Activated CD4-positive, alpha-beta memory T cell treated with anti-CD3 and anti-CD28 coated beads, Interleukin-2, amount 10 ng/mL, durations not matched to agents 7 days and 5 days (primary cell): ENCODE measurements at regions not wholly inside any gene's neighbourhood (a gene's known extent, or its start where the extent isn't known, plus 50 kb on each side); places are given as distances from the start of the nearest gene placed in this dataset.
"Not testable (repeated sequence)": the region's sequence is repeated elsewhere in the genome, so short reads cannot be mapped to it uniquely, and the experiment has no call there.

ENCODE experiments used
- CTCF ChIA-PET: fragments of 350-600 bp; sonication (Branson Sonifier 250); formaldehyde crosslinking; loops from one replicate; lab custom pipeline; 2021; ENCODE audit warnings: antibody characterized with exemption, inconsistent platforms; lab: Charles Lee
- POLR2A ChIA-PET: fragments of 350-600 bp; sonication (Branson Sonifier 250); formaldehyde crosslinking; loops from one replicate; lab custom pipeline; 2021; ENCODE audit warnings: antibody characterized with exemption; lab: Charles Lee
- DNase-seq: peaks from one replicate; pipeline ENCODE4 v3.0.0-alpha.2; 2020
- H3K27ac Mint-ChIP-seq: one replicate; pipeline ENCODE4 v1.8.0; 2021; ENCODE audit warnings: mild to moderate bottlenecking, mixed read lengths
- H3K27me3 Mint-ChIP-seq: one replicate; pipeline ENCODE4 v1.8.0; 2021; ENCODE audit warnings: mixed read lengths
- H3K36me3 Mint-ChIP-seq: one replicate; pipeline ENCODE4 v1.8.0; 2021; ENCODE audit warnings: low read depth, mixed read lengths
- H3K4me1 Mint-ChIP-seq: one replicate; pipeline ENCODE4 v1.8.0; 2021; ENCODE audit warnings: mixed read lengths
- H3K4me3 Mint-ChIP-seq: one replicate; pipeline ENCODE4 v1.8.0; 2021; ENCODE audit warnings: mild to moderate bottlenecking, mixed read lengths
- H3K9me3 Mint-ChIP-seq: one replicate; pipeline ENCODE4 v1.8.0; 2021; ENCODE audit warnings: mixed read lengths

DNA sequence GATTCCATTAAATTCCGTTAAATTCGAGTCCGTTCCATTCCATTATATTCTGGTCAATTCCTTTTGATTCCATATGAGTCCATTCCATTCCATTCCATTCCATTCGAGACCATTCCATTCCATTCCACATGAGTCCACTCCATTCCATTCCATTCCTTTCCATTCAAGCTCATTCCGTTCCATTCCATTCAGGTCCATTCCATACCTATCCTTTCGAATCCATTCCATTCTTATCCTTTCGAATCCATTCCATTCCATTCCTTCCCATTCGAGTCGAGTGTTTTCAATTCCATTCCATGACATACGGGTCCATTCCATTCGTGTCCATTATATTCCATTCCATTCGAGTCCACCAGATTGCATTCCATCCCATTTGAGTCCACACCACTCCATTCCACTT, 1127.4 kb downstream of the RPIA start:
- ChIA-PET POLR2A (no interaction called here), CTCF (no interaction called here)
- no peak overlapping the region for H3K27ac Mint-ChIP-seq
- peaks cover 62% of the 10 kb centered on the region for H3K36me3 Mint-ChIP-seq
- DNase-seq: no peak
- H3K27me3 Mint-ChIP-seq: no peaks in the 10 kb centered on the region
- H3K4me1 Mint-ChIP-seq: no peaks in the 10 kb centered on the region
- no peak overlapping the region for H3K4me3 Mint-ChIP-seq
- peaks cover 82% of the 10 kb centered on the region for H3K9me3 Mint-ChIP-seq

- H3K9me3 Mint-ChIP-seq: peaks cover 81% of the 10 kb centered on the region
- CTCF ChIA-PET: no interaction called here
- no peak for DNase-seq
- POLR2A ChIA-PET: no interaction called here
- no peak overlapping the region for H3K4me3 Mint-ChIP-seq
- H3K27ac Mint-ChIP-seq: no peak overlapping the region
- H3K36me3 Mint-ChIP-seq: peaks cover 53% of the 10 kb centered on the region
- H3K4me1 Mint-ChIP-seq: no peaks in the 10 kb centered on the region
- no peaks in the 10 kb centered on the region for H3K27me3 Mint-ChIP-seq
Observed at GRCh38 chr2:89819809-89820208, 1128.3 kb downstream of the RPIA start.

DNA sequence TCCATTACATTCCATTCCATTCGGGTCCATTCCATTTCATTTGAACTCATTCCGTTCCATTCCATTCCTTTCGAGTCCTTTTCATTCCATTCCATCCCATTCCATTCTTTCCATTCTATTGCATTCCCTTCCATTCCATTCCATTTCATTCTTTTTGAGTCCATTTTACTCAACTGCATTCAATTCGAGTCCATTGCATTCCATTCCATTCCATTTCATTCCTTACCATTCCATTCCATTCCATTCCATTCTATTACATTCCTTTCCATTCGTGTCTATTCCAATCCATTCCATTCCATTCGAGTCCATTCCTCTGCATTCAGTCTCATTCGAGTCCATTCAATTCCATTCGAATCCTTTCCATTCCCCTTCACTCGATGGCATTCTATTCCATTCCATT, 1128.8 kb downstream of the RPIA start:
- peaks cover 82% of the 10 kb centered on the region for H3K9me3 Mint-ChIP-seq
- H3K4me1 Mint-ChIP-seq: no peaks in the 10 kb centered on the region
- no peak for DNase-seq
- no peak overlapping the region for H3K4me3 Mint-ChIP-seq
- ChIA-PET CTCF (no interaction called here), POLR2A (no interaction called here)
- peaks cover 50% of the 10 kb centered on the region for H3K36me3 Mint-ChIP-seq
- H3K27ac Mint-ChIP-seq: no peak overlapping the region
- H3K27me3 Mint-ChIP-seq: no peaks in the 10 kb centered on the region

DNA sequence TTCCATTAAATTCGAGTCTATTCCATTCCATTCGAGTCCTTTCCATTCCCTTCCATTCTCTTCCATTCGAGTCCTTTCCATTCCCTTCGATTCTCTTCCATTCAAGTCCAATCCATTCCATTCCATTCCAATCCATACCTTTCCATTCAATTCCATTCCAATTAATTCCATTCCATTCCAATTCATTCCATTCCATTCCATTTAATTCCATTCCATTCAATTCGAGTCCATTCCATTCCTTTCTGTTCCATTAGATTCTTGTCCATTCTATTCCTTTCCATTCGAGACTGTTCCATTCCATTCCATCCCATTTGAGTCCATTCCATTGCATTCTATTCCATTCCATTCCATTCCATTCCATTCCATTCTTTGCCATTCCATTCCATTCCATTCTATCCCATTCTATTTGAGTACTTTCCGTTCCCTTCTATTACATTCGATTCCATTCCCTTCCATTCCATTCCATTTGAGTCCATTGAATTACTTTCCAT, 1130.0 kb downstream of the RPIA start:
- no peak for DNase-seq
- Mint-ChIP-seq H3K36me3 (peaks cover 45% of the 10 kb centered on the region), H3K4me1 (no peaks in the 10 kb centered on the region), H3K27me3 (no peaks in the 10 kb centered on the region), H3K4me3 (no peak overlapping the region), H3K27ac (no peak overlapping the region), H3K9me3 (peaks cover 85% of the 10 kb centered on the region)
- CTCF ChIA-PET: no interaction called here
- POLR2A ChIA-PET: no interaction called here

GRCh38 chr2:89822342-89822741, 1130.9 kb downstream of the RPIA start:
- H3K4me3 Mint-ChIP-seq, CTCF ChIA-PET, H3K4me1 Mint-ChIP-seq, POLR2A ChIA-PET, DNase-seq, H3K27ac Mint-ChIP-seq, H3K27me3 Mint-ChIP-seq: not testable (repeated sequence)
- Mint-ChIP-seq H3K9me3 (peaks cover 82% of the 10 kb centered on the region), H3K36me3 (peaks cover 45% of the 10 kb centered on the region)

- no peak overlapping the region for H3K4me3 Mint-ChIP-seq
- H3K4me1 Mint-ChIP-seq: no peaks in the 10 kb centered on the region
- no peak overlapping the region for H3K27ac Mint-ChIP-seq
- no peak for DNase-seq
- peaks cover 70% of the 10 kb centered on the region for H3K9me3 Mint-ChIP-seq
- H3K27me3 Mint-ChIP-seq: no peaks in the 10 kb centered on the region
- CTCF ChIA-PET: no interaction called here
- POLR2A ChIA-PET: no interaction called here
- H3K36me3 Mint-ChIP-seq: peaks cover 34% of the 10 kb centered on the region
Observed at GRCh38 chr2:89823556-89823955, 1132.1 kb downstream of the RPIA start.

- Mint-ChIP-seq H3K9me3 (peaks cover 55% of the 10 kb centered on the region), H3K36me3 (peaks cover 27% of the 10 kb centered on the region), H3K27me3 (no peaks in the 10 kb centered on the region), H3K27ac (no peak overlapping the region), H3K4me3 (no peak overlapping the region), H3K4me1 (no peaks in the 10 kb centered on the region)
- CTCF ChIA-PET: no interaction called here
- POLR2A ChIA-PET: no interaction called here
- DNase-seq: no peak
Observed at GRCh38 chr2:89825034-89825433, 1133.6 kb downstream of the RPIA start.

- Mint-ChIP-seq H3K9me3 (peaks cover 38% of the 10 kb centered on the region), H3K36me3 (peaks cover 27% of the 10 kb centered on the region)
- H3K27ac Mint-ChIP-seq, DNase-seq, H3K4me3 Mint-ChIP-seq, H3K4me1 Mint-ChIP-seq, H3K27me3 Mint-ChIP-seq, POLR2A ChIA-PET, CTCF ChIA-PET: not testable (repeated sequence)
Observed at GRCh38 chr2:89826741-89827140, 1135.3 kb downstream of the RPIA start.

DNA sequence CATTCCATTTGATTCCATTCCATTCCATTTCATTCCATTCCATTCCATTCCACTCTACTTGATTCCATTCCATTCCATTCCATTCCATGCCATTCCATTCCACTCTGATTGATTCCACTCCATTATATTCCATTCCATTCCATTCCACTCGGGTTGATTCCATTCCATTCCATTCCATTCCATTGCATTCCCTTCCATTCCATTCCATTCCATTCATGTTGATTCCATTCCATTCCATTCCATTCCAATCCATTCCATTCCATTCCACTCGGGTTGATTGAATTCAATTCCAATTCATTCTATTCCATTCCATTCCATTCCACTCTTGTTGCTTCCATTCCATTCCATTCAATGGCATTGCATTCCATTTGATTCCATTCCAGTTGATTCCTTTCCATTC, 1136.4 kb downstream of the RPIA start:
- Mint-ChIP-seq H3K36me3 (peaks cover 23% of the 10 kb centered on the region), H3K9me3 (peaks cover 27% of the 10 kb centered on the region)
- DNase-seq, H3K4me1 Mint-ChIP-seq, H3K27ac Mint-ChIP-seq, POLR2A ChIA-PET, H3K4me3 Mint-ChIP-seq, CTCF ChIA-PET, H3K27me3 Mint-ChIP-seq: not testable (repeated sequence)

DNA sequence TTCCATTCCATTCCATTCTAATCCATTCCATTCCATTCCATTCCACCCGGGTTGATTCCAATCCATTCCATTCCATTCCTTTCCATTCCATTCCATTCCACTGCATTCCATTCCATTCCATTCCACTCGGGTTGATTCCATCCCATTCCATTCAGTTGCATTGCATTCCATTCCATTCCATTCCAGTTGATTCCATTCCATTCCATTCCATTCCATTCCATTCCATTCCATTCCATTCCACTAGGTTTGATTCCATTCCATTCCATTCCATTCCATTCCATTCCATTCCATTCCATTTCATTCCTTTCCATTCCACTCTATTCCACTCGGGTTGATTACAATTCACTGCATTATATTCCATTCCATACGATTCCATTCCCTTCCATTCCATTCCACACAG, 1136.9 kb downstream of the RPIA start:
- POLR2A ChIA-PET, H3K27me3 Mint-ChIP-seq, H3K4me3 Mint-ChIP-seq, DNase-seq, CTCF ChIA-PET, H3K27ac Mint-ChIP-seq, H3K4me1 Mint-ChIP-seq: not testable (repeated sequence)
- Mint-ChIP-seq H3K9me3 (peaks cover 22% of the 10 kb centered on the region), H3K36me3 (peaks cover 23% of the 10 kb centered on the region)

DNA sequence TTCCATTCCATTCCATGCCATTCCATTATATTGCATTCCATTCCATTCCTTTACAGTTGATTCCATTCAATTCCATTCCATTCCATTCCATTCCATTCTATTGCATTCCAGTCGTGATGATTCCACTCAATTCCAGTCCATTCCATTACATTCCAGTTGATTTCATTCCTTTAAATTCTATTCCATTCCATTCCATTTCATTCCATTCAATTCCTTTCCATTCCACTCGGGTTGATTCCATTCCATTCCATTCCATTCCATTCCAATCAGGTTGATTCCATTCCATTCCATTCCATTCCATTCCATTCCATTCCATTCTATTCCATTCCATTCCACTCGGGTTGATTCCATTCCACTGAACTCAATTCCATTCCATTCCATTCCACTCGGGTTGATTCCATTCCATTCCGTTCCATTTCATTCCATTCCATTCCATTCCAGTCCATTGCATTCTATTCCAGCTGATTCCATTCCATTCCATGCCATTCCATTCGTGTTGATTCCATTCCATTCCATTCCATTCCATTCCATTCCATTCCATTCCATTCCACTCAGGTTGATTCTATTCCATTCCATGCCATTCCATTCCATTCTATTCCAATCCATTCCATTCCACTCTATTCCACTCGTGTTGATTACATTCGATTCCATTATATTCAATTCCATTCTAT, 1137.6 kb downstream of the RPIA start:
- POLR2A ChIA-PET: not testable (repeated sequence)
- Mint-ChIP-seq H3K36me3 (peaks cover 24% of the 10 kb centered on the region), H3K9me3 (peaks cover 16% of the 10 kb centered on the region)

DNA sequence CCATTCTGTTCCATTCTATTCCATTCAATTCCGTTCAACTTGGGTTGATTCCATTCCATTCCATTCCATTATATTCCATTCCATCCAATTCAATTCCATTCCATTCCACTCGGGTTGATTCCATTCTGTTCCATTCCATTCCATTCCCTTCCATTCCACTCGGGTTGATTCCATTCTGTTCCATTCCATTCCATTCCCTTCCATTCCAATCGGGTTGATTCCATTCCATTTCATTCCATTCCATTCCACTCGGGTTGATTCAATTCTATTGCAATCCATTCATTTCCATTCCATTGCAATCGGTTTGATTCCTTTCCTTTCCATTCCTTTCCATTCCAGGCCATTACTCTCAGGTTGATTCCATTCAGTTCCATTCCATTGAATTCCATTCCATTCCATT, 1138.4 kb downstream of the RPIA start:
- no peak overlapping the region for H3K4me3 Mint-ChIP-seq
- H3K4me1 Mint-ChIP-seq: no peaks in the 10 kb centered on the region
- H3K36me3 Mint-ChIP-seq: peaks cover 30% of the 10 kb centered on the region
- ChIA-PET CTCF (no interaction called here), POLR2A (no interaction called here)
- no peak overlapping the region for H3K27ac Mint-ChIP-seq
- DNase-seq: no peak
- peaks cover 10% of the 10 kb centered on the region for H3K9me3 Mint-ChIP-seq
- no peaks in the 10 kb centered on the region for H3K27me3 Mint-ChIP-seq

More for the DNA sequence above, 1137.6 kb downstream of the RPIA start:
- H3K4me1 Mint-ChIP-seq, H3K27me3 Mint-ChIP-seq, CTCF ChIA-PET, H3K27ac Mint-ChIP-seq, H3K4me3 Mint-ChIP-seq, DNase-seq: not testable (repeated sequence)

GRCh38 chr2:89830341-89831218, 1139.1 kb downstream of the RPIA start:
- H3K9me3 Mint-ChIP-seq, H3K27ac Mint-ChIP-seq, POLR2A ChIA-PET, H3K4me1 Mint-ChIP-seq, CTCF ChIA-PET, H3K4me3 Mint-ChIP-seq, H3K27me3 Mint-ChIP-seq, DNase-seq: not testable (repeated sequence)
- H3K36me3 Mint-ChIP-seq: peaks cover 35% of the 10 kb centered on the region
